NCI-H226 (cell line): ENCODE measurements at regions not wholly inside any gene's neighbourhood (a gene's known extent, or its start where the extent isn't known, plus 50 kb on each side); places are given as distances from the start of the nearest gene placed in this dataset.

ENCODE experiments used
- DNase-seq: peaks from one replicate; pipeline ENCODE4 v3.0.0-alpha.2; 2015

GRCh38 chr4:165678236-165678935 is 194.7 kb upstream of the TLL1 start:
- DNase-seq: no peak

- DNase-seq: no peak
Measured at GRCh38 chr4:165678936-165679325, 194.1 kb upstream of the TLL1 start.

GRCh38 chr4:165680821-165681220 is 192.2 kb upstream of the TLL1 start:
- peak; percentile 75 for DNase-seq

GRCh38 chr4:165682611-165683010 is 190.4 kb upstream of the TLL1 start:
- DNase-seq: no peak

GRCh38 chr4:165684177-165684805 is 188.7 kb upstream of the TLL1 start:
- DNase-seq: peak; percentile 71

GRCh38 chr4:165686756-165687155 is 186.3 kb upstream of the TLL1 start:
- DNase-seq: no peak

- no peak for DNase-seq
Measured at GRCh38 chr4:165689159-165689558, 183.9 kb upstream of the TLL1 start.

- DNase-seq: no peak
Measured at GRCh38 chr4:165692082-165692481, 181.0 kb upstream of the TLL1 start.

GRCh38 chr4:165698272-165698671 is 174.8 kb upstream of the TLL1 start:
- DNase-seq: no peak

GRCh38 chr4:165699055-165699454 is 174.0 kb upstream of the TLL1 start:
- DNase-seq: no peak

- DNase-seq: peak; percentile 5
Measured at GRCh38 chr4:165700855-165701254, 172.2 kb upstream of the TLL1 start.

GRCh38 chr4:165707128-165707527 is 165.9 kb upstream of the TLL1 start:
- no peak for DNase-seq

- DNase-seq: no peak
Measured at GRCh38 chr4:165709516-165709915, 163.5 kb upstream of the TLL1 start.

GRCh38 chr4:165709973-165710526 is 163.0 kb upstream of the TLL1 start:
- DNase-seq: no peak

- DNase-seq: no peak
Measured at GRCh38 chr4:165711436-165711835, 161.6 kb upstream of the TLL1 start.

GRCh38 chr4:165711912-165712311 is 161.1 kb upstream of the TLL1 start:
- DNase-seq: no peak

- no peak for DNase-seq
Measured at GRCh38 chr4:165714650-165715049, 158.4 kb upstream of the TLL1 start.

- DNase-seq: no peak
Measured at GRCh38 chr4:165715211-165715610, 157.8 kb upstream of the TLL1 start.

GRCh38 chr4:165715989-165716388 is 157.0 kb upstream of the TLL1 start:
- peak; percentile 10 for DNase-seq

GRCh38 chr4:165716472-165716871 is 156.6 kb upstream of the TLL1 start:
- no peak for DNase-seq

- DNase-seq: no peak
Measured at GRCh38 chr4:165718660-165719059, 154.4 kb upstream of the TLL1 start.

- no peak for DNase-seq
Measured at GRCh38 chr4:165720411-165721082, 152.5 kb upstream of the TLL1 start.

GRCh38 chr4:165721815-165722214 is 151.2 kb upstream of the TLL1 start:
- DNase-seq: no peak
